ENCODE measurements at regions not wholly inside any gene's neighbourhood (a gene's known extent, or its start where the extent isn't known, plus 50 kb on each side); places are given as distances from the start of the nearest gene placed in this dataset.

DNA sequence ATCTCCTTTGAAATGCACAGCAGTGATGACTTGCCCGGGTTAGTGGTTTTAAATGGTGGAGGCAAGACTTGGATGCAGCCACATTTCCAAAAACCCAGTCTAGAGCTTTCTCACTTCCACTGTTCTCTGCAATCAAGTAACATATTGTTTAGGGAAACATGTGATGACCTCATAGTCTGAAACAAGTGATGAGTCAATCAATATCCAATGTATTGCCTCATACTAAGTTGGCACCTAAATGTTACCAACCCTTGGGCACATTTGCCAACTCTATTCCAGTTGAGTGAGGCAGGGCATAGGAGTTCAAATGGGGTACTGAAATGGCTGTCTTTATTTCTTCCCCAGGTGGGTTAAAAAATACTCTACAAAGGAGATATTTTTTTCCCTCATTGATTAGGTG is 1105.4 kb downstream of the VRK1 start:
- ATAC-seq (ENCODE audit: insufficient read depth, low FRiP score) (no peak), DNase-seq (no peak)
- H3K4me3 ChIP-seq, result no peak overlapping the region
- H3K36me3 ChIP-seq (ENCODE audit: control insufficient read depth in 4 of 4, insufficient read depth in 4 of 4, low read length in 4 of 4), result no peaks in the 10 kb centered on the region
- no peak overlapping the region for H3K27ac ChIP-seq (ENCODE audit: low read depth in 1 of 2, low read length in 1 of 2)
- no peaks in the 10 kb centered on the region for H3K4me1 ChIP-seq (ENCODE audit: control insufficient read depth in 5 of 5, insufficient read depth in 5 of 5, low read length in 5 of 5)
- H3K9me3 ChIP-seq (ENCODE audit: control insufficient read depth in 4 of 4, insufficient read depth in 3 of 4, low read length in 3 of 4), result no peaks in the 10 kb centered on the region
- TF ChIP-seq CTCF (IDR thresholded peaks at IDR 0.05; ENCODE audit: control extremely low read depth, extremely low read depth), result no peak
- 88% methylated on average over 1 of the region's 1 CpG for WGBS, 2 donors
- no peaks in the 10 kb centered on the region for H3K27me3 ChIP-seq (ENCODE audit: control insufficient read depth in 3 of 3, insufficient read depth in 3 of 3, low read length in 2 of 3)
- H3K9ac ChIP-seq (ENCODE audit: insufficient read depth in 1 of 2, low read length in 2 of 2), result no peak overlapping the region

- H3K27ac ChIP-seq (ENCODE audit: low read depth in 1 of 2, low read length in 1 of 2), result no peak overlapping the region
- no peaks in the 10 kb centered on the region for H3K4me1 ChIP-seq (ENCODE audit: control insufficient read depth in 5 of 5, insufficient read depth in 5 of 5, low read length in 5 of 5)
- DNase-seq, result no peak
- no peak for TF ChIP-seq CTCF (IDR thresholded peaks at IDR 0.05; ENCODE audit: control extremely low read depth, extremely low read depth)
- H3K27me3 ChIP-seq (ENCODE audit: control insufficient read depth in 3 of 3, insufficient read depth in 3 of 3, low read length in 2 of 3), result no peaks in the 10 kb centered on the region
- H3K36me3 ChIP-seq (ENCODE audit: control insufficient read depth in 4 of 4, insufficient read depth in 4 of 4, low read length in 4 of 4), result no peaks in the 10 kb centered on the region
- WGBS, 2 donors, result 52 to 54% methylated on average over 3 of the region's 3 CpGs
- ATAC-seq (ENCODE audit: insufficient read depth, low FRiP score), result no peak
- H3K9me3 ChIP-seq (ENCODE audit: control insufficient read depth in 4 of 4, insufficient read depth in 3 of 4, low read length in 3 of 4), result peaks cover 0 to 3% (median 0%) of the 10 kb centered on the region in 4 donors
- H3K9ac ChIP-seq (ENCODE audit: insufficient read depth in 1 of 2, low read length in 2 of 2), result no peak overlapping the region
- no peak overlapping the region for H3K4me3 ChIP-seq
These were observed 1106.6 kb downstream of the VRK1 start for GRCh38 chr14:97903821-97904220.

DNA sequence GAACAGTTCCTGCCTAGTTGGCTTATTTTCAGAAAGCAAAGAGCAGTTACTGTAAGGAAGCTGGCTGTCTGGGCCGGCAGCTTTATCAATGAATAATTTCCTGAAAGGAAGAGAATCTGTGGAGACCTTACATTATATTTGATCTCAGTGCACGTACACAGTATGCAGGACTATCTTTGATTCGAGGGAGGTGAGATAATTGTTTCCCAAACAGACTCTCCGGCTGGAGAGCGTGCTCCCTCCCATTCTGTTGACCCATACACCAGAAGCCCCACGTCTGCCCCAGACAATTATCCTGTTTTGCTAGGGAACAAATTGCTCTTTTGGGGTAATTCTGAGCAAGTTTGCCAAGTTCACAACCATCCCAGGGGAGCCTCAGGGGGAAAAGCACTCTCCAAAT is 1115.0 kb downstream of the VRK1 start:
- WGBS, 2 donors, result 28 to 34% methylated on average over 6 of the region's 6 CpGs
- no peak overlapping the region for H3K4me3 ChIP-seq
- TF ChIP-seq CTCF (IDR thresholded peaks at IDR 0.05; ENCODE audit: control extremely low read depth, extremely low read depth), result no peak
- H3K36me3 ChIP-seq (ENCODE audit: control insufficient read depth in 4 of 4, insufficient read depth in 4 of 4, low read length in 4 of 4), result no peaks in the 10 kb centered on the region
- peaks cover 0 to 3% (median 0%) of the 10 kb centered on the region in 4 donors for H3K9me3 ChIP-seq (ENCODE audit: control insufficient read depth in 4 of 4, insufficient read depth in 3 of 4, low read length in 3 of 4)
- DNase-seq (no peak), ATAC-seq (ENCODE audit: insufficient read depth, low FRiP score) (no peak)
- H3K27ac ChIP-seq (ENCODE audit: low read depth in 1 of 2, low read length in 1 of 2), result no peak overlapping the region
- no peaks in the 10 kb centered on the region for H3K4me1 ChIP-seq (ENCODE audit: control insufficient read depth in 5 of 5, insufficient read depth in 5 of 5, low read length in 5 of 5)
- no peak overlapping the region for H3K9ac ChIP-seq (ENCODE audit: insufficient read depth in 1 of 2, low read length in 2 of 2)
- peaks cover 0 to 3% (median 0%) of the 10 kb centered on the region in 3 donors for H3K27me3 ChIP-seq (ENCODE audit: control insufficient read depth in 3 of 3, insufficient read depth in 3 of 3, low read length in 2 of 3)

- 91 to 97% methylated on average over 1 of the region's 1 CpG for WGBS, 2 donors
These were observed 1118.9 kb downstream of the VRK1 start for GRCh38 chr14:97916100-97916499.

More at GRCh38 chr14:97916100-97916499, 1118.9 kb downstream of the VRK1 start:
- no peak for TF ChIP-seq CTCF (IDR thresholded peaks at IDR 0.05; ENCODE audit: control extremely low read depth, extremely low read depth)
- ATAC-seq (ENCODE audit: insufficient read depth, low FRiP score) (no peak), DNase-seq (no peak)
- Histone ChIP-seq H3K9ac (ENCODE audit: insufficient read depth in 1 of 2, low read length in 2 of 2) (no peak overlapping the region), H3K27me3 (ENCODE audit: control insufficient read depth in 3 of 3, insufficient read depth in 3 of 3, low read length in 2 of 3) (peaks cover 0 to 3% (median 0%) of the 10 kb centered on the region in 3 donors), H3K4me1 (ENCODE audit: control insufficient read depth in 5 of 5, insufficient read depth in 5 of 5, low read length in 5 of 5) (no peaks in the 10 kb centered on the region), H3K36me3 (ENCODE audit: control insufficient read depth in 4 of 4, insufficient read depth in 4 of 4, low read length in 4 of 4) (no peaks in the 10 kb centered on the region), H3K27ac (ENCODE audit: low read depth in 1 of 2, low read length in 1 of 2) (no peak overlapping the region), H3K4me3 (no peak overlapping the region), H3K9me3 (ENCODE audit: control insufficient read depth in 4 of 4, insufficient read depth in 3 of 4, low read length in 3 of 4) (no peaks in the 10 kb centered on the region)

Measured in lung (tissue), 11 donors.